ENCODE measurements at regions not wholly inside any gene's neighbourhood (a gene's known extent, or its start where the extent isn't known, plus 50 kb on each side); places are given as distances from the start of the nearest gene placed in this dataset.

DNA sequence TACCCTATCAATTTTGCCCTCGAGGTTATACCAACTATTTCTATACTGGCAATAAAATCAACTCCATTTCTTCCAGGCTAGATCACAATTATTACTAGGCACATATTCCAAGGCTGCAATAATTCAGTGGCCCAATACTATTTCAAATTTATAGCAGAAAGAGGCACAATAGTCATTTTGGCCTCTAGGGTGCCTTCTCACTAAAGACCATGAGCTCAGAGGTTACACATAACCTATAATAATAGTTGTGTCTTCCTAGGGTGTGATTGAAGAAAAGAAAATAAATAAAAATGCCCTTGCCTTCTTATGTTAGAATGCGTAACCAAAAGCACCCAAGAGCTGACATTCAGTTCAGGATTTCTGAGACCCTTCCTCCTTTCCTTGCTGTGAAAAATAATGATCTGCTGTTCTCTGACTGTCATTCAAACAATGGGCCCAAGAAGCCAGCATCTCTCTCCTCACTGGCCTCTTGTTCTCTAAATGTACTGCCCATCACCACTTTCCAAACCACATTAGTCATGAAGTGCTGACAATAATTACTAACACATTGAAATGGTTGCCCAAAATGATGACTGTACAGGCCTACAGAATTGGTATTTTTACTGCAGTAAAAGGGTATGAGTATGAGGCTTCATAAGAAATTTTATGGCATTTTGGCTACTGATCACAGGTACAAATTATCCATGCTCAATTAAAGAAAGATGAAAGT lies 244.8 kb downstream of the LRRN1 start:
- H3K4me1 ChIP-seq (ENCODE audit: control insufficient read depth, extremely low read depth, insufficient read depth, low read length): no peaks in the 10 kb centered on the region
- H3K9me3 ChIP-seq (replicated peaks; ENCODE audit: control insufficient read depth, insufficient read depth, low read length): peaks cover 4% of the 10 kb centered on the region
- H4K20me1 ChIP-seq (replicated peaks; ENCODE audit: control insufficient read depth, extremely low read depth, insufficient read depth, low read length): no peaks in the 10 kb centered on the region
- H3K36me3 ChIP-seq (ENCODE audit: control insufficient read depth in 2 of 2, extremely low read depth in 1 of 2, insufficient read depth in 2 of 2, low read length in 2 of 2): no peaks in the 10 kb centered on the region
- TF ChIP-seq GATA2 (IDR thresholded peaks at IDR 0.05; ENCODE audit: insufficient read depth, insufficient read length, low read depth, low read length): no peak
- no peak for TF ChIP-seq POLR2AphosphoS5 (IDR thresholded peaks at IDR 0.05; ENCODE audit: insufficient read depth, low read depth, low read length)
- TF ChIP-seq CTCF (IDR thresholded peaks at IDR 0.05; ENCODE audit: extremely low read depth in 1 of 2, insufficient read depth in 1 of 2, low read depth in 1 of 2, low read length in 2 of 2): no peak
- TF ChIP-seq JUN (IDR thresholded peaks at IDR 0.05; ENCODE audit: borderline replicate concordance, insufficient read depth, insufficient read length, low read depth): no peak
- TF ChIP-seq EZH2 (IDR thresholded peaks at IDR 0.05; ENCODE audit: borderline replicate concordance, low read depth, low read length, severe bottlenecking): no peak
- no peak for TF ChIP-seq MAX (IDR thresholded peaks at IDR 0.05; ENCODE audit: insufficient read depth, insufficient read length)
- no peak for TF ChIP-seq POLR2A (IDR thresholded peaks at IDR 0.05; ENCODE audit: low read depth, low read length)
- TF ChIP-seq MYC (IDR thresholded peaks at IDR 0.05; ENCODE audit: low read depth, low read length): no peak
- TF ChIP-seq FOS (IDR thresholded peaks at IDR 0.05; ENCODE audit: borderline replicate concordance, insufficient read depth, low read length): no peak
- ChIA-PET CTCF (no interaction called here), POLR2A (no interaction called here)
- H3K4me3 ChIP-seq (replicated peaks in 1 of 3; ENCODE audit: insufficient read depth in 1 of 3, low read depth in 1 of 3, low read length in 3 of 3): no peak overlapping the region
- no peaks in the 10 kb centered on the region for H3K27me3 ChIP-seq (ENCODE audit: control insufficient read depth in 2 of 2, insufficient read depth in 2 of 2, low read length in 2 of 2)
- H3K9me1 ChIP-seq (replicated peaks; ENCODE audit: control insufficient read depth, extremely low read depth, insufficient read depth, low read length): no peaks in the 10 kb centered on the region
- dilution Hi-C loops (cut with MboI; ENCODE audit: extremely low pct_ligation_motif_present, low sequenced_read_pairs) (no loop called here), intact Hi-C loops (cut with micrococcal nuclease) (no loop called here)
- BruUV-seq (replicated peaks): no TSS peak
- H3K27ac ChIP-seq (ENCODE audit: insufficient read depth, low read depth, low read length): no peak overlapping the region
- no peak overlapping the region for H3K9ac ChIP-seq (replicated peaks; ENCODE audit: extremely low read depth, insufficient read depth, low read length)
- no peaks in the 10 kb centered on the region for H3K79me2 ChIP-seq (ENCODE audit: control insufficient read depth, insufficient read depth, low read length)
- no peak overlapping the region for H3K4me2 ChIP-seq (ENCODE audit: insufficient read depth, low read length)
- no peak overlapping the region for H2AFZ ChIP-seq (ENCODE audit: low read depth, low read length)
- DNase-seq (ENCODE audit: low read depth, low spot score): no peak
- FAIRE-seq: no peak
